ENCODE measurements at regions not wholly inside any gene's neighbourhood (a gene's known extent, or its start where the extent isn't known, plus 50 kb on each side); places are given as distances from the start of the nearest gene placed in this dataset.

DNA sequence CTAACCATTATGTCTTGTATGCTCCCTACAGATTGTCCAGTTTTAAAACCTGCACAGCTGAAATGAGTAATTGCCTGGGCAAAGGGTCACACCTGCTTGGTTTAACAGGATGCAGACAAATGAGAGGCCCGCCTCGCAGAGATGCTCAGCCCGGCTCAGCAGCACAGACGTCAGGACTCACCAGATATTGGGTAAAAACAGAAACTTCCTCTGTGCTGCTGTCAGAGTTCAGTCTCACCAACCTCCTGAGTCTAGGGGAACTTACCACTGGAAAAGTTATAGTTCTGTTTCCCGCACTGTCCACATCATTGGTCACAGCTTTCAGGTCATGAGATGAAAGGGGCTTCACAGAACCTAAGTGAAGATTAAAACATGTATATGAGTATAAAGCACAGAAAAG is 152.5 kb downstream of the ESM1 start:
- H3K36me3 ChIP-seq: no peaks in the 10 kb centered on the region
- H3K9me3 ChIP-seq (replicated peaks): no peaks in the 10 kb centered on the region
- DNase-seq (ENCODE audit: low read depth in 1 of 2, low spot score in 2 of 2): no peak
- H3K4me3 ChIP-seq: no peak overlapping the region
- no peak overlapping the region for H3K27ac ChIP-seq
- H3K27me3 ChIP-seq (replicated peaks): no peaks in the 10 kb centered on the region
- H3K4me1 ChIP-seq (replicated peaks): peaks cover 24% of the 10 kb centered on the region

DNA sequence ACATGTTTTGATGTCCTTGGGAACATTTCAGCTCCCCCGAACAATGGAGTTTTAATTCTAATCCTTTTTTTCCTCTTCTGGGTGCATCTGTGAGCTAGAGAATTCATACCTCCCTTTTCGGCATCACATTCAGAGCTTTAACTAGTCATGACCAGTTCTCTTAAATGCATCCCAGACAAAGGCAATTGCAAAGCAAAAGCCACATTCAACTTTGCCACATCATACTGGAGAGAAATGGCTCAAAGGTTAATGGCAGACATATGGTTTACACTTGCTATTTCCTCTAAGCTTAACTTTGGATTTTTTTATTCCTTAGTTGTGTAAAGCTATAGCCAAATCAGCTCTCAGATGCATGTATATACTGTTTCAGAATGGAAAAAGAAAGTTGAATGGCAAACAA is 153.3 kb downstream of the ESM1 start:
- Histone ChIP-seq H3K36me3 (no peaks in the 10 kb centered on the region), H3K4me3 (no peak overlapping the region), H3K27me3 (replicated peaks) (no peaks in the 10 kb centered on the region), H3K4me1 (replicated peaks) (peaks cover 24% of the 10 kb centered on the region), H3K27ac (no peak overlapping the region), H3K9me3 (replicated peaks) (no peaks in the 10 kb centered on the region)
- DNase-seq (ENCODE audit: low read depth in 1 of 2, low spot score in 2 of 2): no peak

DNA sequence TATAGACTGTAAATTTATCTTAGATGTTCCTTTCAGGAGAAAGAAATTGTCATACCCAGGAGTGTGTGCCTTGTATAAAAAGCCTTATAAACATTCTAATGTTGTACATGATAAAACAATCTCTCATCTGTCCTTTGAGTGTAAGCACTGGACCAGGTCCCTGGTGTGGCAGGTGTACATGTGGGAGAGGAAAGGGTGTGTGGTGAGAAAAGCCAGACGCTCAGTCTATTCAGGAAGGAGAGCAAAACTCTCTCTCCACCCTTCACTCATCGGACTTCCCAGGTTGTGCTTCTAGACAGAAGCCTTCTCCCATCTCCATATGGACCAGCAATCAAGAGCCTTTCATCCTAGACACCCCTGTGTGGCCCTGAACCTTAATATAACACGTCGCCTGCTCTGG is 154.2 kb downstream of the ESM1 start:
- Histone ChIP-seq H3K36me3 (no peaks in the 10 kb centered on the region), H3K27me3 (replicated peaks) (no peaks in the 10 kb centered on the region), H3K9me3 (replicated peaks) (no peaks in the 10 kb centered on the region), H3K4me1 (replicated peaks) (peaks cover 20% of the 10 kb centered on the region), H3K4me3 (no peak overlapping the region), H3K27ac (no peak overlapping the region)
- DNase-seq (ENCODE audit: low read depth in 1 of 2, low spot score in 2 of 2): no peak

DNA sequence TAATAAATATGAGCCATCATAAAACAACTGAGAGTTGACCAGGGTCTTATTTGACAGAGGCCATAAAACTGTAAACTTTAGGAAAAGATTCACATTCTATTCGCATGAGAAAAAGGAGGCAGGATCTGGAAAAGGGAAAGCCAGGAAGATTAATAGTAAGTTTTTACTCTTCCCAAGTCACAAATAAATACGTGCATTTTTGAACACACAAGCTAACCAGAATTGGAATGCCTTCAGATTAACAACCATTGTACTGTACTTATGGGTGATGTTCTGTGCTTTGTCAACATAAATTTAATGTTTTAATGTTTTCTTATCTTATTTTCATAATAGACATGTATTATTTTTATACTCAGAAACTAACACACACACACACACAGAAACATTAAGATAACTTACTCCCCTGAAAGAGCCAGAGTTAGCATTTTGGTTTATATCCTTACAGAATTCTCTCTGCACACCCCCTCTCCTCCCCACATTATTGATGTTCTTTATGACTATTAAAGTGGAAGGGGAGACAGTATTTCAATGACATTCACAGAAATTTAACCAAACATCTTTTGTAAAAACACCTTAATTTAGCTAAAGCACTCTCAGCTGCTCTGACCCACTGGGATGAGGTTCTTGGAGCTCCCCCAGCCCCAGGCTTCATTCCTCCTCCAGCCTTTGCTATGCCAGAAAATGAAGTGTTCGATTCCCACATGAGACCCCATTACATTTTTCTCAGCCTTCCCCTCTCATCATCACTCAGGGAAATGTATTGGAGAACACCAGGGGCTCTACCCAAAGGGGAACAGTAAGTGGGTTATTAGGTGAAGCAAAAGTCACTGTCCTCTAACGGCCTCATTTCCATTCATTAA is 155.5 kb downstream of the ESM1 start:
- no peak for DNase-seq (ENCODE audit: low read depth in 1 of 2, low spot score in 2 of 2)
- no peak overlapping the region for H3K27ac ChIP-seq
- H3K36me3 ChIP-seq: no peaks in the 10 kb centered on the region
- no peaks in the 10 kb centered on the region for H3K27me3 ChIP-seq (replicated peaks)
- H3K4me1 ChIP-seq (replicated peaks): peaks cover 8% of the 10 kb centered on the region
- H3K9me3 ChIP-seq (replicated peaks): no peaks in the 10 kb centered on the region
- H3K4me3 ChIP-seq: no peak overlapping the region

DNA sequence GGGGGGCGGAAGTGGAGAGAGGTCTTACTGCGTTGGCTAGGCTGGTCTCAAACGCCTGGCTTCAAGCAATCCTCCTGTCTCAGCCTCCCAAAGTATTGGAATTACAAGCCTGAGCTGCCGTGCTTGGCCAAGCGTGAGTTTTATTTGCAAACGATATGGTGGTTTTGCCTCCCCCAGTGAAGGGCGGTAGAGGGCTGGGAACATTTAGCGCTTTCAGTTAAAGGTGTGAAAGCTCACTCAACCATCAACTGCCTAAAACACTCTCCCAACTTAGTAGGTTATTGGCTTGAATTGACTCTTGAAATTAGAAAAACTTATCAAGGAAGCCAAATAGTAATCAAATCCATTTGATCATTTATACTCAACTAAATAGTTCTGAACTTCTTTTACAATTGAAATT is 156.3 kb downstream of the ESM1 start:
- Histone ChIP-seq H3K9me3 (replicated peaks) (no peaks in the 10 kb centered on the region), H3K4me3 (no peak overlapping the region), H3K4me1 (replicated peaks) (peaks cover 2% of the 10 kb centered on the region), H3K27ac (no peak overlapping the region), H3K36me3 (no peaks in the 10 kb centered on the region), H3K27me3 (replicated peaks) (no peaks in the 10 kb centered on the region)
- no peak for DNase-seq (ENCODE audit: low read depth in 1 of 2, low spot score in 2 of 2)

DNA sequence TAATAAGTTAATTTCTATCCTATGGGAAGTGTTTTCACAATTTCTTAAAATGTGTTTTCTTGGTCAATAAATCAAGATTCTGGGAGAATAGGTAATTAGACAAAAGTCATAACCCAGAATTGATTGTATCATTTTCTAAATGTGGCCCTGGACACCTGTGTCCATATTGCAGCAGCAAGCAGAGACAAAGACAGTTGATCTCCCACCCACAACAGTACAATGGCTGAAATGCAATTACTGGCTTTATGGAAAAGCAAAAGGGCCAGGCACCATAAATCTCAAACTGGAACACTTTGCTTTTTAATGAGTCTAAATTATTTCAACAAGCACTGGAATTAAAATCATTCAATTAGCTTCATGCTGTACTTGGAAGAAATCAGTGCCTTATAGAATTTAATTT is 157.2 kb downstream of the ESM1 start:
- Histone ChIP-seq H3K4me3 (no peak overlapping the region), H3K36me3 (no peaks in the 10 kb centered on the region), H3K9me3 (replicated peaks) (no peaks in the 10 kb centered on the region), H3K27ac (no peak overlapping the region), H3K4me1 (replicated peaks) (no peaks in the 10 kb centered on the region), H3K27me3 (replicated peaks) (no peaks in the 10 kb centered on the region)
- DNase-seq (ENCODE audit: low read depth in 1 of 2, low spot score in 2 of 2): no peak

DNA sequence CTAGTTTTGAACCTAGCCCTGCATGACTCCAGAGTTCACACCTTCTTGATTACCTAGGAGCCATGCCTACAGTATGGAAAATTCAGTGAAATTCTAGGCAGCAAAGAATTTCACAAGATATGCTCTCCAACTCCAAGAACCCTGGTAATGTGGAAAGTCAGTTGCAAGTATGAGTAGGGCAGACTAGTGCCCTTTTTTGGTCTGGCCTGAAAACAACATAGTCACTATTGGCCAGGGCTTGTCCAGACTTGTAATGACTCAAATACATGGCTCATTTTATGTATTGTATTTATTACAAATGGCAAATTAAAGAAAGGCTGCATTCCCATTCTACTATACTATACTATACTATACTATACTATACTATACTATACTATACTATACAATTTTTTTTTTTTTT is 160.4 kb downstream of the ESM1 start:
- no peaks in the 10 kb centered on the region for H3K36me3 ChIP-seq
- H3K27me3 ChIP-seq (replicated peaks): no peaks in the 10 kb centered on the region
- H3K4me1 ChIP-seq (replicated peaks): no peaks in the 10 kb centered on the region
- DNase-seq (ENCODE audit: low read depth in 1 of 2, low spot score in 2 of 2): no peak
- no peaks in the 10 kb centered on the region for H3K9me3 ChIP-seq (replicated peaks)
- H3K4me3 ChIP-seq: no peak overlapping the region
- H3K27ac ChIP-seq: no peak overlapping the region

DNA sequence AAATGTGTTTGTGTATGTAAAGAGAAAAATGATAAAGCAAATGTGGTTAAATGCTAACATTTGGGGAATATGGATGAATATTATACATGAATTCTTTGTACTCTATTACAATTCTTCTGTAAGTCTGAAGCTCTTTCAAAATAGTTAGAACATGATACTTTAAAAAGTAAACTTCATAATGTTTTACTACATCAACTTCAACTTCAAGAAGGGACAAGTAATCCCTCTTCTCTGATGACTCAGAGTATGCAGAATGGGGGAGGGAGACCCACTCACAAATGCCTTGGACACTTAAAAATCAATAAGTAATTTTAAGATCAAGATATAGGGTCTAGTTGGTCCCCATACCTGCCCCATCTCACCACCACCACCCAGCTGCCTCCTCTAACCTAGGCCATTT is 162.4 kb downstream of the ESM1 start:
- Histone ChIP-seq H3K4me1 (replicated peaks) (no peaks in the 10 kb centered on the region), H3K27me3 (replicated peaks) (no peaks in the 10 kb centered on the region), H3K36me3 (no peaks in the 10 kb centered on the region), H3K27ac (no peak overlapping the region), H3K4me3 (no peak overlapping the region), H3K9me3 (replicated peaks) (no peaks in the 10 kb centered on the region)
- no peak for DNase-seq (ENCODE audit: low read depth in 1 of 2, low spot score in 2 of 2)

DNA sequence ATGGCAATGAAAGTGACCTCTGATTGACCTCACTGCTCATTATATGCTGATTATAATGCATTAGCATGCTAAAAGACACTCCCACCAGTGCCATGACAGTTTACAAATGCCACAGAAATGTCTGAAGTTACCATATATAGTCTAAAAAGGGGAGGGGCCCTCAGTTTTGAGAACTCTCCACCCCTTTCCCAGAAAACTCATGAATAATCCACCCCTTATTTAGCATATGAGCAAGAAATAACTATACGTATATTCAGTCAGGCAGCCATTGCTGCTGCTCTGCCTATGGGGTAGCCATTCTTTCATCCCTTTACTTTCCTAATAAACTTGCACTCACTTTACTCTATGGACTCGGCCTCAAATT is 163.1 kb downstream of the ESM1 start:
- H3K27ac ChIP-seq: no peak overlapping the region
- no peaks in the 10 kb centered on the region for H3K9me3 ChIP-seq (replicated peaks)
- no peaks in the 10 kb centered on the region for H3K36me3 ChIP-seq
- no peak for DNase-seq (ENCODE audit: low read depth in 1 of 2, low spot score in 2 of 2)
- H3K4me3 ChIP-seq: no peak overlapping the region
- H3K27me3 ChIP-seq (replicated peaks): no peaks in the 10 kb centered on the region
- H3K4me1 ChIP-seq (replicated peaks): no peaks in the 10 kb centered on the region

DNA sequence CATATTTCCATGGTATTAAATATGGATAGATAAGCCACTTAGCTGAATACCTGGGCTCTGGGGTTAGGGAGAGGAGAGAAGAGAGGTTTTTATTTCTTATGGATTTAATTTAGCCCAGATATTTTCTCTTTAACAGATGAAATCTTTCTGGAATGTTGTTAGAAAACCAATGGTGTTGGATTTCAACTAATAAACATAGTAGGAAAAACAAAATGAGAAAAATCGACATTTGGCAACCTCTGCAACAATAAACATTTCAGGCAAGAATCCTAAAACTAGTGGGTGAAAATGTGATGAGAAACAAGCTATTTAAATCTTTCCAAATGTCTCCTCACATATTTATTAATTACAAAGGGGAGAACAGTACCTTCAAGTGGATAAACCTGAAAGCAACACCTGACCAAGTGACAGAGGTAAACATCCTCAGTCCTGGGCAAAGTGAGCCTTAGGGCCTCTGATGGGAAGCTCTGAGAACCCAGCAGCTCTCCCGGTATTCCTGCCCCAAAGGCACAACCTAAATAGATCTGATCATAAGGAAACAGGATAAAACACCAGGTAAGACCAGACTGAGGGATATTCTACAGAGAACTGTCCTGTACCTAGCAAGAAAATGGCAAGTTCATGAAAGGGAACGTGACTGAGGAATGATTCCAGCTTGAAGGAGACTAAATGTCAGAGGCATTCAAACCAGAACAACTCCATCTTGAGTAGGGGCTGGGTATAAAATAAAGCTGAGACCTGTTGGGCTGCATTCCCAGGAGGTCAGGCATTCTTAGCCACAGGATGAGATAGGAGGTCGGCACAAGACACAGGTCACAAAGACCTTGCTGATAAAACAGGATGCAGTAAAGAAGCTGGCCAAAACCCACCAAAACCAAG is 163.7 kb downstream of the ESM1 start:
- Histone ChIP-seq H3K4me1 (replicated peaks) (no peaks in the 10 kb centered on the region), H3K27ac (no peak overlapping the region), H3K4me3 (no peak overlapping the region), H3K9me3 (replicated peaks) (no peaks in the 10 kb centered on the region), H3K27me3 (replicated peaks) (no peaks in the 10 kb centered on the region), H3K36me3 (no peaks in the 10 kb centered on the region)
- no peak for DNase-seq (ENCODE audit: low read depth in 1 of 2, low spot score in 2 of 2)

DNA sequence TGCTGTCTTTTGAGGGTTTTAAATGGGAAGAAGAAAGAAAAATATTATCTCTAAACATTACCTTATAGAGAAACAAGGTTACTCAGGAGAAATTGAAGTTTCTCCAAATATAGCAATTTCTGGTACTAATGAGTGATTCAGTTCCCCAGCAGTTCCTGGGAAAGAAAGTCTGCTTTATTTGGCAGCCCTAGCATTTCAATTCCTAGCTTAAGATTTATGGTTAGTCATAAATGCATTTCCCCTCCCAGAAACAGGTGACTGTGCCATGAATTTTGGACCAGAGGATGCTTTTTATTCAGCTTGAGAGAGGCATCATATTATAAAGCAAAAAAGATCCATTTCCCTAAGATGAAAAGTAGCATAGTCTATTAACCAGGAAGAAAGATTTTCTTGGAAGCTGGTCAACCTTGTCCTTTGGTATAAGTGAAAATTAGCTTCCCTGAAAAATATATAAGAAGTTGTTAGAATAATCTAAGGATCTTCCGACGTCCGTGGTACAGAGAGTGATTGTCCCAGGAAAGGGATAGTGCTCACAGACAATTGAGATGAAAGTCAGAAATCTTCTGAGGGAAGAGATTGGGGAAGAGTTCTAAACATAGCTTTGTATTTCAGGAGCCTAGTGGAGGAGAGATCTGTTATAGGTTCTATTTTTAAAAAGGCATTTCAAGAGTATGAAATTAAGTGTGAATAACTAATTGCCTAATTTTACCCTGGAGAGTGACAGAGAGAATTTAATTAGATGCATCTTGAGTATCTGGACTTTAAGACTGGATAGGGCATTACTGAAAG is 164.9 kb downstream of the ESM1 start:
- Histone ChIP-seq H3K4me3 (no peak overlapping the region), H3K4me1 (replicated peaks) (no peaks in the 10 kb centered on the region), H3K9me3 (replicated peaks) (no peaks in the 10 kb centered on the region), H3K36me3 (no peaks in the 10 kb centered on the region), H3K27ac (no peak overlapping the region), H3K27me3 (replicated peaks) (no peaks in the 10 kb centered on the region)
- no peak for DNase-seq (ENCODE audit: low read depth in 1 of 2, low spot score in 2 of 2)

DNA sequence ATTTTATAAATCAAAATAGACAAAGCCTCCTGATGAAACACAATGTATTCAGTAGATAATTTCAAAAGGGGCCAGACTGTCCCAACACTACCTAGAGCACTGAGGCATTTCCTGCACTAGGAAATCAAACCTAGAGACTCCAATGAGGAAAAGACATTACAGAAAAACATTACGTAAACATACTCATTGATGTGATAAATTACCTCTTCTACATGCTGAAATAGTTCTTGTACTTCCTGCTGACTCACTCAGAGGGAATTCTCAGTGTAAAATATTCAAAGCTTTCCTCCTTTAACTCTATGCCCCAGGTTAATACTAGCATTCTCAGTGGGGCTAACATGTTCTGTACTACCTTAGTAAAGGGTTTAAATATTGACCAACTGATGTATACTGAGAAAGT is 178.0 kb downstream of the ESM1 start:
- H3K27me3 ChIP-seq (replicated peaks): no peaks in the 10 kb centered on the region

DNA sequence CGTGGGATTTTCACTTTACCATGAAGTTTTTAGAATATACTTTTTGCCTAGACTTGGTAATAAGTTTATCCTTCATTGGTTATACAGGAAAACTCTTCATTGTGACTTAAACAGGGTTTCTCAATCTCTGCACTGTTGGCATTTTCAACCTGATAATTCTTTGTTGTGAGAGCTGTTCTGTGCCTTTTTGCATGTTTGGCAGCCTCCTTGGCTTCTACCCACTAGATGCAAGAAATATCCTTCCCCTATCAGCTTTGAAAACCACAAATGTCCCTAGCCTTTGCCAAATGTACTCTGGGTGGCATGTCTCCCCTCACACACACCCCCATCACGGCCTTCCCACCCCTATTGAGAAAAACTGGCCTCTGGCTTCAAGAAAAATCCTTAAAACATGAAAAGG is 180.9 kb downstream of the ESM1 start:
- H3K27ac ChIP-seq: no peak overlapping the region
- DNase-seq (ENCODE audit: low read depth in 1 of 2, low spot score in 2 of 2): no peak
- H3K27me3 ChIP-seq (replicated peaks): no peaks in the 10 kb centered on the region
- H3K4me3 ChIP-seq: no peak overlapping the region
- H3K36me3 ChIP-seq: no peaks in the 10 kb centered on the region
- H3K9me3 ChIP-seq (replicated peaks): no peaks in the 10 kb centered on the region
- peaks cover 11% of the 10 kb centered on the region for H3K4me1 ChIP-seq (replicated peaks)

More for the DNA sequence above, 178.0 kb downstream of the ESM1 start:
- Histone ChIP-seq H3K36me3 (no peaks in the 10 kb centered on the region), H3K27ac (peak overlapping the region; percentile 69), H3K4me1 (replicated peaks) (peaks cover 11% of the 10 kb centered on the region), H3K4me3 (no peak overlapping the region), H3K9me3 (replicated peaks) (no peaks in the 10 kb centered on the region)
- DNase-seq (ENCODE audit: low read depth in 1 of 2, low spot score in 2 of 2): peak in 1 of 2 experiments; percentile 57

DNA sequence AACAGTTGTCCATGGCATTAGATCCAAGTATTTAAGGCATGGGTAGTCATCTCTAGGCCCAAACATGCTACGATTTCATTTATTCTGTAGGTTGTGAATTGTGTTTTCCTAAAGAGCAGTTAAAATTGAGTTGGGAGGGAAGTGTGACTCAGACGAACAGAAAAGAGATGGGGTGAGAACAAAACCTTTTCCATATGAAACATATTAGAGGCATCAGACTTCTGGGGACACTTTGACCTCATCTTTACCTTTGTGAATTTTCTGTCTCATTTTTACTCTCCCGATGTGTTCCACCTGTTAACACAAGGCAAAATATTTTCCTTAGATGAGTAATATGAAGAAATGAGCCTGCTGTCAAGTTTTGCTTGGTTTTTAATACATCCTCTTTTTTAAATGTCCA is 181.3 kb downstream of the ESM1 start:
- H3K27me3 ChIP-seq (replicated peaks): no peaks in the 10 kb centered on the region
- H3K4me1 ChIP-seq (replicated peaks): peaks cover 11% of the 10 kb centered on the region
- no peaks in the 10 kb centered on the region for H3K36me3 ChIP-seq
- no peak overlapping the region for H3K4me3 ChIP-seq
- H3K9me3 ChIP-seq (replicated peaks): no peaks in the 10 kb centered on the region
- H3K27ac ChIP-seq: no peak overlapping the region
- DNase-seq (ENCODE audit: low read depth in 1 of 2, low spot score in 2 of 2): no peak

Data from SJSA1 (cell line).